Amniotic stem cell (primary cell): ENCODE measurements at regions not wholly inside any gene's neighbourhood (a gene's known extent, or its start where the extent isn't known, plus 50 kb on each side); places are given as distances from the start of the nearest gene placed in this dataset.
"Not testable (repeated sequence)": the region's sequence is repeated elsewhere in the genome, so short reads cannot be mapped to it uniquely, and the experiment has no call there.

ENCODE experiments used
- DNase-seq: peaks from one replicate; lab custom pipeline; 2025; lab: John Stamatoyannopoulos, UW

GRCh38 chr1:163983097-163983496 lies 575.9 kb upstream of the PBX1 start:
- no peak for DNase-seq

- DNase-seq = no peak
Observed at GRCh38 chr1:163985700-163986099, 573.3 kb upstream of the PBX1 start.

DNA sequence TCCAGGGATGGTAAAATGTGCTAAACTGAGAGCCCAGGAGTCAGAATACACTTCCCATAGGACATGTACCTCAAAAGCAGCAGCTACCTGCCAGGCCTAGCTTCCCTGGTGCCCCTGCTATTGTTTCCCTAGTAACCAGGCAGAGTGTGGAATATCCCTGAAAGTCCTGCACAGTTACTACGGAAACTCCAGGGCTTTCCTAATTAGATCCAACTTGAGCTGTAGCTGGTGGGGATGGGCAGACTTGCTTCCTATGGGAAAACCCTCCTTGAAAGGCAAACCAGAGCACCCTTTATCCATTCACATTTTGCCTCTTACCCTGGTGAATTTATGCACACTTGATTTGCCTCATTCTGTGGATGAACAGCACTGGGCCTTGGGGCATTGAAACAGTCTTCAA lies 559.9 kb upstream of the PBX1 start:
- no peak for DNase-seq

- DNase-seq = not testable (repeated sequence)
Observed at GRCh38 chr1:164006186-164006585, 552.8 kb upstream of the PBX1 start.

- DNase-seq = no peak
Observed at GRCh38 chr1:164006621-164007020, 552.4 kb upstream of the PBX1 start.

- DNase-seq = no peak
Observed at GRCh38 chr1:164017239-164017638, 541.7 kb upstream of the PBX1 start.

GRCh38 chr1:164020391-164020790 lies 538.6 kb upstream of the PBX1 start:
- no peak for DNase-seq

DNA sequence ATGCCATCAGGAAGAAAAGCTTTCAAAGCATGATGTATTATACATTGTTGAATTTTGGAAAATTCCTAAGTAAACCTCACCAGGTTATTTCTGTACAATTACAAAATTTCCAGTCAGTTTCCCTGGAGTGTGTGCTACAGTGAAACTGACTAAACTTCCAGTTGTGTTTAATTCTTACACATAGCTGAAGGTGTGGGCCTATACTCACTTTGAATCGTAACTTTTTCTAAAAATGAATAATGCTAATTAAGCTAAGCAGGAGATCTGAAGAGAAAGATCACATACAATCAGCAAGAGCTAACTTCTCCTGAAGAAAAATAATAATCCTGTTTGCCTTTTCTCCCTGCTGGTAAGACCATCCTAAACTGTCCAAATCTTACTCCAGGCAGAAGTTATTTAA lies 537.2 kb upstream of the PBX1 start:
- no peak for DNase-seq

GRCh38 chr1:164033782-164034181 lies 525.2 kb upstream of the PBX1 start:
- DNase-seq = no peak

DNA sequence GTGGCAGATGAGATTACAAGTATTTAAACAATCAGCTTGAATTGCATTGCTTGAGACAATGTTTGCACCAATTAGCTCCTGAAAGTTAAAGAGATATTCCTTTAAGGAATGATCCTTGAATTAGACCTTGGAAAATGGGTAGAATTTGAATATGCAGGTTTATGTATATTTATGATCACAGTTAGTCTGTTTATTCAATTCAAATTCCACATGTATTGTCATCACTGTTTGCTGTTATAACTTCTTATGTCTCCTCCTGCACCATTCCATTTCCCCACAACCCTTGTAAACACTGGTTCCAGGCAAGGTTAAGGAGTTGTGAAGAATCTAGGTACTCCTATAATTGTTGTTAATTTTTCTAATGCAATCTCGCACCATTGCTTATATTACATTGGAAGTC lies 518.2 kb upstream of the PBX1 start:
- DNase-seq = no peak

DNA sequence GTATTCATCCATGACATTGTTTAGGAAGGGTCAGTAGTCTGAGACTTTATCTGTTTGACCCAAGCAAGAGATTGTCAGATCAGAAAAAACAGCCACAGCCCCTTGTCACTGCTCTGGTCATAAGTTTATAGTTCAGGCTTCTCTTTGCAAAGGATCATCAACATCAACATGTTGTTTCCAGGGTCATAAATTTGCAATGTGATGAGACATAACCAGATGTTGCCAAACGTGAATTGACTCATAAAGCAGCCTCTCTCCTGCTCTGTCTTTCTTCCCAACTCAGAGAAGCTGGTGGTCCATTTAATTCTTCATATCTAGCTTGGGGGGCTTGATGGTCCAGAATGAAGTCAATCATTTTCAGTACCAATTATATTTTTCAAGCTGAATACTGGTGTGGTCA lies 507.2 kb upstream of the PBX1 start:
- DNase-seq = no peak

DNA sequence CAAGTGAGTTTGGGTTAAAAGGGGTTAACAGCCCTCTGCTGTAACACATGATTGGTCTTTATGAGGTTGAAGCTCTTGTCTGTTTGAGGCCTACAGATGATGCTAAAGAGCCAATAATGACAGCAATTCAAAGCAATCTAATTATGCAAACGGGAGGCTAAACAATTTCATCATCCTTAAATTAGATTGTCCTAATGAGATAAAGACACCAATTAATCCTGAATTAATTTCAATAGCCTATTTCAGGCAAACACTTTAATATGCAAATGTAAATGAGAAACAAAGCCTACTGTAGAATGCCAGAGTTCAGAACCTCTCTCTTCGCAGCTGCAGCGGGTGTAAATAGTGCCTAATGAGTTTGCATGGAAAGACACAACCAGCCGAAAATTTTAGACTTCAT lies 504.7 kb upstream of the PBX1 start:
- no peak for DNase-seq

- no peak for DNase-seq
Observed at GRCh38 chr1:164058198-164058597, 500.8 kb upstream of the PBX1 start.

DNA sequence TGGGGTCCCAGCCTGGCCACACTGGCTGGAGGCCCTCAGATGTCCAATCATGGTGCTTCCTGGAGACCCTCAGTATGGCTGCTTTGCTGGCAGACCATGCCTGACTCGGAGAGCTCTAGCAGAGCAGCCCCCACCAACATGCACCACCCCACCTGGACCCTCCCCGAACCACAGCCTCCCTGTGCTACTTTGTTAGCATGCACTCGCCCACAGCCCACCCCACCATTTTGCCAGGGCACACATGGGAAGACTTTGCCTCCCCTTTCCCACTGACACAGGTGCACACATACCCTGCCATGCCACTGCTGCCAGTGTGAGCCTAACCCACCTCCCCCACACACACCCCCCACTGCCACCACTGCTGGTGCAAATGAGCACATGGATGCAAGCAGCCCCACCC lies 497.5 kb upstream of the PBX1 start:
- DNase-seq = no peak

DNA sequence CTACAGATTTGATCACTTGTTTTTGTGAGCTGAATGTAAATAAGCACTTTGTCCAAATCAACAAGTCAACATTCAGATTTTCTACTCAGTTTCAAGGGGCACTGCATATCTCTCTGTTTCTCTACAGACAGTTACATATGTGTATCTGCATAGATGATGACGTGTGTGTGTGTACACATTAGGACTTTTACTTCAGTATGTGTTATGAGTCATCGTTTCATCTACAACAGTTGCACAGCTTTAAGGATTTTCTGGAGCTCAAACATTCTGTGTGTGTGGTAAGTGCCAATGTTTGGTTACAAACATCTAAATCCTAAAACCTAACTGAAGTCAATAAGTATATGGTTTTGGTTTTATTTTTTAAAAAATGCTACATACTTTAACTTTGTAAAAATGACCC lies 494.5 kb upstream of the PBX1 start:
- no peak for DNase-seq

DNA sequence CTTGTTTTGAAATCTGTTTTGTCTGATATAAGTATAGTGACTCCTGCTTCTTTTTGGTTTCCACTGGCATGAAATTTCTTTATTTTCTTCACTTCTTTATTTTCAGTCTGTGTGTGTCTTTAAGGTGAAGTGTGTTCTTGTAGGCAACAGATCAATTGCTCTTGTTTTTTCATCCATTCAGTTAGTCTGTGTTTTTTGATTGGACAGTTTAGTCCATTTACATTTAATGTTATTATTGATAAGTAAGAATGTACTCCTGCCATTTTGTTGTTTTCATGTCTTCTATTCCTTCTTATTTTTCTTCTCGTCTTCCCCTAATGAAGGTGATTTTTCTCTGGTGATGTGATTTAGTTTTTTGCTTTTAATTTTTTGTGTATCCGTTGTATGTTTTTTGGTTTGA lies 487.7 kb upstream of the PBX1 start:
- DNase-seq = no peak

DNA sequence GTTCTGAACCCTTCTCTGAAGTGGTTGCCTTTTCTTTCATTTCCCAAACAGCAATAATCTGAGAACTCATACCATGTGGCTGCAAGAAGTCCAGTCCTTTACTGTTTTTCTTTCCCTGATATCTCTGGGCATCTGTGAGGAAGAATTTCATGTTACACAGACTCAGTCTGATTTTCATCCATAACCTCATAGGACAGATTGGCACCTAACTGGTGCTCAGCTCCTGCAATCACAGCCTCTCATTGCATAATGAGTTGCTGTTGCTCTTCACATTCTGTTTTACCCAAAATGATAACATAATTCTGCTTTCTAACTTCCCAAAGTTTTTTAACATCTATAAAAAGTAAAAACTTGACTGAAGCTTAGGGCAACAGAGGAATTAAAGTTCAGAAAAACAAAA lies 472.2 kb upstream of the PBX1 start:
- DNase-seq = no peak

DNA sequence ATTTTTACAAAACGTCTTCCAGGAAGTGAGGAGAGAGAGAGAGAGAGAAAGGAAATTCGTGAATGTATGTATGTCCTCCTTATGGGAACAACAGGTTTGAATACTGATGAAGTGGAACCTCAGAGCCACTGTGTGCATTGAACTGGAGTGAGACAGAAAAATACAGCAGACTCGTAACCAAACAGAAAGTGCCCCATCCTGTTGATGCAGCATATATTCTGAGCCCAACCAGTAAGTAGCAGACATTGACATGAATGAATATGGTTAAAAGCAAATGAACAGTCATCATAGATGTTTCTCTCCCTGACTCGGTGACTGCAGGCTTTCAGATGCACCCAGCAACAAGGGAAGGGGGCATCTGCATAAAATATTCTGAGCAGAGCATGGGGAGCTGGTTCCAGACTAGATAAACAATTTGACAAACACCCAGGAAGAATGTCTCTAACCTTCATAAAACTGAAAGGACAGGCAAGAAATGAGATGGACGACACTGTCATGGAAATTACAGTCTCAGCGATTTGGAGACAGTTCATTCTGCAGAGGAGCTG lies 471.0 kb upstream of the PBX1 start:
- no peak for DNase-seq

- DNase-seq = no peak
Observed at GRCh38 chr1:164092603-164093353, 466.2 kb upstream of the PBX1 start.

GRCh38 chr1:164093543-164093942 lies 465.4 kb upstream of the PBX1 start:
- DNase-seq = no peak

DNA sequence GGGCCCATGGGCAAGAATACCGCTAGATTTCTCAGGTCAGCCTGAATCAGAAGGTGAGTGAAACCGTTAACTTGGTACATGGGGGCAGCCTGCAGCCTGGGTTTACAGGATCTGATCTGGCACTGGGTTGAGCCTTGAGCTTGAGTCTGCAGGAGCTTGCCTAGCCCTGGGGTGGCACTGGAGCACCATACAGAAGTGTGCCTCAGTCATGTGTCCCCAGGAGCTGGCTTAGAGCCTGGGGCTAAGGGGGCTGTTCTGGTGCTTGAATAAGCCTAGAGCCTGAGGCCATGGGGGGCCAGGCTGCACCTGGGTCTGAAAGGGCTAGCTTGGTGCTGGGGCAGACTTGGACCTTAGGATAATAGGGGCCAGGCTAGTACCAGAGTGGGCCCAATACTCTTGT lies 457.2 kb upstream of the PBX1 start:
- no peak for DNase-seq

- no peak for DNase-seq
Observed at GRCh38 chr1:164131949-164132348, 427.0 kb upstream of the PBX1 start.

GRCh38 chr1:164137273-164137925 lies 421.6 kb upstream of the PBX1 start:
- DNase-seq = no peak

- DNase-seq = no peak
Observed at GRCh38 chr1:164141797-164142196, 417.2 kb upstream of the PBX1 start.
